ENCODE measurements at regions not wholly inside any gene's neighbourhood (a gene's known extent, or its start where the extent isn't known, plus 50 kb on each side); places are given as distances from the start of the nearest gene placed in this dataset.

DNA sequence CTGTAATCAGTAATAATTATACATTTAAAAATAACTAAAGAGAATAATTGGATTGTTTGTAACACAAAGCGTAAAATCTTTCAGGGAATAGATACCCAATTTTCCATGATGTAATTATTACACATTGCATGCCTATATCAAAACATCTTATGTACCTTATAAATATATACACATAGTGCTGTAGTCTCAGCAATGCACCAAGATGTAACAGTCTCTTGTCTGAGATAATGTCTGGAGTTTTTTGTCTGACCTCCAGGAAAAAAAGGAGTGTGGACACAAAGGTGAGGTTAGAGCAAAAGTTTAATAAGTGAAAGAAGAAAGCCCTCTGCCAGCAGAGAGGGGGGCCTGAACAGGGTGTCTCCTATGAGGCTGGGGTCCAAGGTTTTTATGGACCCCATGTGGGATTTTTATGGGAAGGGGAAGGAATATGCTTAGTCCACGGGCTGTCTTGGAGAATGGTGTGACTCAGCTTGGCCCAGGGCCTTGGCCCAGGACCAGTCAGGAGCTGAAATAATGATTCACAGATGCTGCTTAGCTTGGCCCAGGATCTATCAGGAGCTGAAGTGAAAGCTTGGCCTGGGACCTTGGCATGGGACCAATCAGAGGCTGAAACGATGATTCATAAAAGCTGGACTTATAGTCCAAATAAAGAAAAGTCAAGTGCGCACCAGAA, 545.0 kb downstream of the ZPLD1 start:
- intact Hi-C loops (cut with DNase I) = no loop called here
- DNase-seq (ENCODE audit: low spot score) = peak; percentile 84
- peak; percentile 99 for ATAC-seq

DNA sequence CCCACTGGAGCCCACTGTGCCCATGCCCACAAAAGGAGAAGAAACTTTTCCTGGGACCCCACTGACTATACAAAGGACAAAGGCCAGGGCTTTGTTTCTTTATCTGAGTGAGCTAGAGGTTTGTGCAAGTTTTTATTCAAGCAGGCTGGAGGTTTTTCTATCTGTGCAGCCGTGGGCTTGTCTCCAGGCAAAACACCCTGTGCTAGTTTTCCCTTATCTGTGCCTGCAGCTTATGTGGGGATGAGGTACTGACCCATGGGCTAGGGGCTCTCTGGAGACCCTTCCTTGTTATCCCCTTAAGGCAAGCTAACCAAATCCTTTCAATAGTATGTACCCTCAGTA, 545.5 kb downstream of the ZPLD1 start:
- intact Hi-C loops (cut with DNase I) = no loop called here
- no peak for ATAC-seq
- DNase-seq (ENCODE audit: low spot score) = no peak

DNA sequence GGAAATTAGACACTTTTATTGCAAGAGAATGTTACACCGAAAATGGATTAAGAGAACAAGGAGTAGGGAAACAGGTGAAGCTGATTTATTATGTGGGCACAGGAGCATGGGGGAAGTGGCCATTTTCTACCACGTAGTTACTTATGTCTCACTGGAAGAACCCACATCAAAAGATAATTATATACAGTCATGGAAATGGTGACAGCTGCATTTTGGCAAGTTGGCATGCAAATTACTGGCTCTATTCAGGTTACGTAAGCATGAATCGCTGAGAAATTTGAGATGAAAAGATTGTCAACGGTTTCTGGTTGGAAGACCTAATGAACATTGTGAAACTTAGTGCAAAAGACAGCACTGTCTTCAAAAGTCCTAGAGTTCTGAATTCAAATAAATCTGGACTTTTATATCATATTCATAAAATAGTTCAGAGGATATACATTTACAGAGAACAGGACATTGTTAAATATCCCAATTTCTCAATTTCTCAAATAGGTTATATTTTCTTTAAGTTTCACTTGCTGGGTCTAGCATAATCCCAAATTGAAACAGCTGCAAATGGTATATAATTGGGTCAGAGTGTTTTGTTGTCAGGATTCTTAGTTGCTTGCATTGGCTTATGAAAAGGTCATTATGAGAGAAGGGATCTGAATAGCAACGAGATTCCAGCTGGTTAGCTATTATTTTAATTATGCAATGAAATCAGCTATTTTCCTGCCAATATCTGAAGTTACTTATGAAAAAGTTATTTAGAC, 567.8 kb downstream of the ZPLD1 start:
- no peak for ATAC-seq
- DNase-seq (ENCODE audit: low spot score) = no peak
- intact Hi-C loops (cut with DNase I) = no loop called here

DNA sequence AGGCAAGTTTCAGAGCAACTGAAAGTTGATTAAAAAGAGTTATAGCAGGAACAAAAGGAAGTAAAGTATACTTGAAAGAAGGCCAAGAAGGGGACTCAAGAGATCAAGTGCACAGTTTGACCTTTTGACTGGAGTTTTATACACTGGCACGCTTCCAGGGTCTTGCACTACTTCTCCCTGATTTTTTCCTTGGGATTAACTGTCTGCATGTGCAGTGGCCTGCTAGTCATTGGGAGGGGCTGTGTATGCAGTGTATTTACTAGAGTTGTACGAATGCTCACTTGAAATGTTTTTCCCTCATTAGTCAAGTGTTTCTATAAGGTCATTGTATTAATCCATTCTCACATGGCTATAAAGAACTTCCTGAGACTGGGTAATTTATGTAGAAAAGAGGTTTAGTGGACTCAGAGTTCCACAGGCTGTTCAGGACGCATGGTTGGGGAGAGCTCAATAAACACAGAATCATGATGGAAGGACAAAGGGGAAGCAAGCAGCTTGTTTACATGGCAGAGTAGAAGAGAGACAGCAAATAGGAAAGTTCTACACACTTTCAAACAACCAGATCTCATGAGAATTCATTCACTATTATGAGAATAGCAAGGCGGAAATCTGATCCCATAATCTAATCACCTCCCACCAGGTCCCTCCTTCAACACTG, 571.8 kb downstream of the ZPLD1 start:
- DNase-seq (ENCODE audit: low spot score) (no peak), ATAC-seq (no peak)
- intact Hi-C loops (cut with DNase I) = no loop called here

DNA sequence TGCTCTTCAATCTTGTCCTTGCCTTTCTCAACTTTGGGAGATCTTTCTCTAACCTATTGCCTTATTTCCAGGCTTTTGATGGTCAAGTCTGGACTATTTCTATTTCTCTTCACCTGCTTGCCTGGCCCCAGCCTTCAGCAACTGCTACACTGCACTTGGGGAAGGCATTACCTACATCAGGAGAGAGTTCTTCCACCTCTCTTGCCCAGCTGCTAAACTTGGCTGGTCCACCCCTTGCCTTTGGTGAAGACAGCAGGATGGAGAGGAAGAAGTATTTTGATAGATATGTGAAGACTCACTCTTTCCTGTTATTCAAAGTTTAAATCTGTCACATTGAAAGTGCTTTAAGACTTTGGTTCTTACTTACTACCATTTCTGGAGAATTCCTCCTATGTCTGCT, 574.8 kb downstream of the ZPLD1 start:
- ATAC-seq = no peak
- DNase-seq (ENCODE audit: low spot score) = no peak
- intact Hi-C loops (cut with DNase I) = no loop called here

DNA sequence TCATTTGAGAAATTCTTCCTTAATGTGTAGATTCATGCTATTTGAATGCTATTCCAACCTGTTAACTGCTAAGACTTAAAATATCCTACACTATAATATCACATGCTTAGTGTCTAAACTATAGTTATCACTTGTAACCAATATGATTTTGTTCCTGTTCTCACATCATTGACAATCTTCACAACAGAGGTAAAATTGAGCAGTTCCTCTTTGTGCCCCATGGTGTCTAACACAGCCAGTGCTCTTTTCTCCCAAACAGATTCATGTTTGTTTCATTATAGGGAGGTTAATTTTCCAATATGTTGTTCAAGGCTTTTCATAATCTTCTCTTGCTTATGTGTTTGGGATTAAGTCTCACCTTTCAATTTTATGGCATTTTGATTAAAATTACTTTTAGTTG, 591.1 kb downstream of the ZPLD1 start:
- no peak for DNase-seq (ENCODE audit: low spot score)
- intact Hi-C loops (cut with DNase I) = no loop called here
- ATAC-seq = no peak

DNA sequence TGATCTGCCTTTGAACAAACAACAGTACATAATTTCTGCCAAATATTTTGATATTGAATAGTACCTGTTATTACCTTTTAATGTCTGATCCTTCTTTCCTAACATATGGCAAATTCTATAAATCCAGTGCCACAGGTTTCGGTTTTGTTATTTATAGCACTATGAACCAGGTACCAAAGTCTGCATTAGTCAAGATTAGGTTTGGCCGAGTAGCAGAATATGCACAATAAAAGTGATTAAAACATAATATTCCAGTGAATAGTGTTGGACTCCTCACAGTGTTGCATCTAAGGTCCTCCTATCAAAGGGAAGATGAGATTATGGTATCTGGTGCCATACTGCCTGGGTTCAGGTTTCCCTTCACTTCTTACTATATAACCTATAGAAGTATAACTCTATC, 599.0 kb downstream of the ZPLD1 start:
- ATAC-seq = no peak
- no peak for DNase-seq (ENCODE audit: low spot score)
- intact Hi-C loops (cut with DNase I) = no loop called here

DNA sequence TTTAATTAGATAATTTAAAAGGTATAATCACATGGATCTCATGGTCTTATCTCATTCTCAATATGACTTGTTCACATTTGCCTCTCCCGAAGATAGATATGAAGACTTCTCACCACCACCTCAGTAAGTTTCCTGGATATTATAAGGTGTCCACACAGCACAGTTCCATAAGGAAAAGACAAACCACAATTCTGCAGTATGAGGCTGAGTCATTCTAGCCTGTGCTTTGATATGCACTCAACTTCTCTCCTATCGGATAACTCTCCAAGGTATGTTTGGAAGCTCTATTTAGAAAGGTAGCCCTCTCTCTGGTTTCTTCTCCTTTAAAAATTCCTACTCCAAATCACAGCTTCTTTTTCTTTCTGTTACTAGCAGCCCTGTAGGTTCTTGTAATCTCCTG, 612.8 kb downstream of the ZPLD1 start:
- ATAC-seq = no peak
- no peak for DNase-seq (ENCODE audit: low spot score)
- intact Hi-C loops (cut with DNase I) = no loop called here

DNA sequence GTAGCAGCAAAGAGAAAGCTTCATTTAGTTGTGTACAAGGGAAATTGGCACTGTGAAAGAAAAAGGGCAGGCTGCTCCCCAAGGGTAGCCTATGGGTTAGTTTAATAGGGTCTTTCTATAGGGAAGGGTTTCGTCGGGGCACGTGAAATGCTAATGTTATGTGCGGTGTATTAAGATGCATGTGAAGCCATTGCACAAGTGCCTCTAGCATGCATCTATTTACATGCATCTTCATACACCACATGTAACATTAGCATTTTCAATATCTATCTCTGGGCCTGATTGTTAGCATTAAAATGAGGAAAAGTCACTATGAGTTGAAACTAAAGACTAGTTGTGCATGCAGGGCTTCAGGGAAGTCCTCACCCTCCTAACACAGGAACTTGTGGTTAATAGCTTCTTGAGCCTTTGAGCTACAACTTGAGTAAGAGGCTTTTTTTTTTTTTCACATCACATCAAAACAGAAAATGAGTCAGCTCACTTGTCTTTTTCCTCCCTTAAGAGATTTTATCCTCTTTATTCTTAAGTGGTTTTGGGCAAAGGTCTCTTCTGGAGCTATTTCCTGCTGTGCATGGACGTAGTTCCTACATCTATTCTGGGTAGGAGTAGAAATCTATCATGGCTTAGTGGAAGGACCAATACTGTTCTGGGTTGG, 613.4 kb downstream of the ZPLD1 start:
- intact Hi-C loops (cut with DNase I) = no loop called here
- no peak for DNase-seq (ENCODE audit: low spot score)

DNA sequence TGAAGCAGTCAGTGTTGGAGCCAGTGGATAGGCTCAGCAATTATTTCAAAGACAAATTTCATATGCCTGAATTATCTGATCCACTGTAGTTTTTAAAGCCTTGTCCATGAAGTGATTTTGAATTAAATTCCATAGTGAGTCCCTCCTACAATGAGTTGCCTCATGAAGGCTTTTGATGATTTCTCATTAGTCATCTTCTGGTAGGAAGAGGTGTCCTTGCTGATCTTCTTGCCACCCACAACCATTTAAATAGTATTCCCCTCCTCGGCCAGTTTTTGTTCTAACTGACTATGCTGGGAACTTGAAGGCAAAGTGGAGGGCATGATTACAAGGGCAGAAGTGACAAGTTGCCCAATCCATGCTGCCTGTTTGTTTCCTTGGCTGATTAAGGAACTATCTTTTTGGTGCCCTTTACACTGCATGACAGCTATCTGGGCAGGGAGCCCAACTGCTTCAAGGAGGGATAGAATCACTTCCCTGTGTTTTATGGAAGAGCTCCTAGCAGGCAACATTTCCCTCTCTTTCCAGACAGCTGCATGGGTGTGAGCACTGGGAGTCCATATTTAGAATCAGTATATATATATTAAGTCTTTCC, 617.5 kb downstream of the ZPLD1 start:
- intact Hi-C loops (cut with DNase I) = no loop called here
- peak; percentile 66 for DNase-seq (ENCODE audit: low spot score)
- ATAC-seq = peak; percentile 71

More for the DNA sequence above, 613.4 kb downstream of the ZPLD1 start:
- no peak for ATAC-seq

DNA sequence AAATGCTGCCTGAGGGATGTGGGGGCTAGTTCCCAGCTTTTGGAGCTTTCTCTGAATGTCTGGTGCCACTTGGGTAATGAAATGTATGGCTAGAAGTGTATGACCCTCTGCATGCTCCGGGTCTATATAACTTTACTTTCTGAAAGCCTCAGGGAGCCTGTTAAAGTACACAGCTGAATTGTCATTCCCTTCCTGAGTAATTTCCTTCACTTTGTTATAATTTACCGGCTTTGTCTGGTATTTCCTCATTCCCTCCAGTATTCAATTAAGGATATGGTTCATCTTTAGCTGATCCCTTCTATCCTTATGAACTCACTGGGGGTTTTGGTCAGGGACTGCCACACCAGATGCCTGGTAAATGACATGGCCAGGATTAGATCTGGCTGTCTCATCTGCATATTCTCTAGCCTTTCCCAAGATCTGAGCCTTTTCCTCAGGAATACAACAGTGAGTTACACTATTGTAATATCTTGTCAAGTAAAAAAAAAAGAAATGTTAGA, 620.3 kb downstream of the ZPLD1 start:
- ATAC-seq = no peak
- intact Hi-C loops (cut with DNase I) = no loop called here

DNA sequence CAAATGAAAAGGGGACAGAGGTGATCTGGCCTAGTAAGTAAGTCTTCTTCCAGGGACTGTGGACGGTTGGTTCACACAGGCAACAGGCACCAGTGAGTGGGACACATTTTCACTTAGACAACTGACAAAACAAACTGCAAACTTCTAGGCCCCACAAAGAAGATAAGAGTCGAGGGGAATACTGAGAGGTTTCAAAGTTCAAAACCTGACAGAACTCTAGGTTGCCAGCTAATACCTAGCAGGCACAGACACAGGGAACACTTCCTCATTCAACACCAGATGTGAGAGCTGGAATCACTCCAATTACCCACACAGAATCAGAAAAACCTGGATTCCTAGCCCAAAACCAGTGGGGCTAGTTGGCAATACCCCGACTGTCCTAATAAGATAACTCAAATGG, 621.7 kb downstream of the ZPLD1 start:
- ATAC-seq (no peak), DNase-seq (ENCODE audit: low spot score) (no peak)
- intact Hi-C loops (cut with DNase I) = no loop called here

More for the DNA sequence above, 620.3 kb downstream of the ZPLD1 start:
- DNase-seq (ENCODE audit: low spot score) = no peak

DNA sequence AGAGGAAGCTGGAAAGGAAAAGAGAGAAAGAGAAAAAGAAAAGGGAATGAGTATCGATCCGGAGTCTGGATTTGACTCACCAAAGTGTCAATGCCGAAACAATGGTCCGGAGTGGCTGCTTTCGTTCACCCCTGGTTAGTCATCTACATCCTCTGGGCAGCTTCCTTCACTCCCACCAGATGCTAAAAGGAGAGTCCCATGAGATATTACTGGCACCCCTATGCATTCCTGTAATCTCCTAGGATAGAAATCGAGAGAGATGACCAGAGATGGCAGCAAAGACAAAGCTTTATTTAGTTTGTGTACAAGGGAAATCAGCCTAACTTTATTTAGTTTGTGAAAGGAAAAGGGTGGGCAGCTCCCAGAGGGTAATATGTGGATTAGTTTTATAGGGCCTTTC, 622.2 kb downstream of the ZPLD1 start:
- no peak for ATAC-seq
- DNase-seq (ENCODE audit: low spot score) = no peak
- intact Hi-C loops (cut with DNase I) = no loop called here

DNA sequence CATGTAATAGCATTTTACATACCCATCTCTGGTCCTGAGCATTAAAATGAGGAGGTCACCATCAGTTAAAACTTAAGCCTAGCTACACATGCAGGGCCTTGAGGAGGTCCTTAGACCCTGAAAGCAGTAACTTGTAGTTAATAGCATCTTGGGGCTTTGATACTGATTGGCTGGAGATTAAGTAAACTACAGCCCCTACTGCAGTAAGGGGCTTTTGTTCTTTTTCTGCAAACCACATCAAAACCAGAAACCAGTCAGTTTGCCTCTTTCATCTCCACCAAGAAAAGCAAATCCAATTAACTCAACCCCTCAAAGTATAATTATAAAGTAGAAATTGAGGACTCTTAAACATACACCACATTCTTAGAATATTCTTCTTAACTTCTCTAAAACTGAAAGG, 622.7 kb downstream of the ZPLD1 start:
- DNase-seq (ENCODE audit: low spot score) = no peak
- no peak for ATAC-seq
- intact Hi-C loops (cut with DNase I) = no loop called here

DNA sequence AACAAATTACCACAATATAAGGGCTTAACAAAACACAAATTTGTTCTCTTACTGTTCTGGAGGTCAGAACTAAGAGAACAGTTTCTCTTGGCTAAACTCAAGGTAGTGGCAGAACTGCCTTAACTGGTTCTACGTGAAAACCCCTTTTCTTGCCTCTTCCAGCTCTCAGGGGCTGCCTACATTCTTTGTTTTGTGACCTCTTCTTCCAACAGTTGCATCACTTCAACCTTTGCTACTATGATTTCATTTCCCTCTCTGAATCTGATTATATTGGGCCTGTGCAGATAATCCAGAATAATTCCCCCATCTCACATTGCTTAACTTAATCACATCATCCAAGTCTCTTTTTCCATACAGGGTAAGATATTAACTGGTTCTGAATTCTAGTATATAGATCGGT, 624.6 kb downstream of the ZPLD1 start:
- intact Hi-C loops (cut with DNase I) = no loop called here
- ATAC-seq (no peak), DNase-seq (ENCODE audit: low spot score) (no peak)

DNA sequence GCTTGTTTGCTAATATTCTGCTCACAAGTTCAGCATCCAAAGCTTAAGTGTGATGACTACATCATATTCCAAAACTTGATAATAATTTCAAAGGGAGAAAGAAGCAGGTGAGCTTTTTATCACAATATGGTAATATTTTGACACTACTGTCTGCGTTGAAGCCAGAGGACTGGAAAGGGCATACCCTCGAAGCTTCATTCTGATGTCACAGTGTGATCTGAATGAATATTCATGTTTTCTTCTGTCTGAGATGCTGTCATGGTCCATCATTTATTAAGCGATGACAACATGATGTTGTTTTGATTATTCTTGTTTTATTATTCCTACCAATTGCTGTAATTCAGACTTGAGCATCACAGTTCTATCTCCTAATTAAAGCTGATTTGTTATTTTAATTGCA, 625.4 kb downstream of the ZPLD1 start:
- intact Hi-C loops (cut with DNase I) = no loop called here
- DNase-seq (ENCODE audit: low spot score) (no peak), ATAC-seq (no peak)

DNA sequence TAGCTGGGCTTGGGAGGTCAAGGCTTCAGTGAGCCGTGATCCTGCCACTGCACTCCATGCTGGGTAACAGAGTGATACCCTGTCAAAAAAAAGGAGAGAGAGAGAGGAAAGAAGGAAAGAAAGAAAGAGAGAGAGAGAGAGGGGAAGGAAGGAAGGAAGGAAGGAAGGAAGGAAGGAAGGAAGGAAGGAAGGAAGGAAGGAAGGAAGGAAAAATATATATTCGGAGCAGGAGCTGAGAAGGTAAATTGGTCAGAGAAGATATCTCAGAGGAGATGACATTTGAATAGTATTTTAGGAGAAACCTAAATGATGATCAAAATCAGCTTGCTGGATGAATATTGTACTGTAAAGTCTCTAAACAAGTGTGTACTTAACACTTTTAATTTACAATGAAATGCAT, 633.1 kb downstream of the ZPLD1 start:
- no peak for ATAC-seq
- intact Hi-C loops (cut with DNase I) = no loop called here
- DNase-seq (ENCODE audit: low spot score) = no peak

DNA sequence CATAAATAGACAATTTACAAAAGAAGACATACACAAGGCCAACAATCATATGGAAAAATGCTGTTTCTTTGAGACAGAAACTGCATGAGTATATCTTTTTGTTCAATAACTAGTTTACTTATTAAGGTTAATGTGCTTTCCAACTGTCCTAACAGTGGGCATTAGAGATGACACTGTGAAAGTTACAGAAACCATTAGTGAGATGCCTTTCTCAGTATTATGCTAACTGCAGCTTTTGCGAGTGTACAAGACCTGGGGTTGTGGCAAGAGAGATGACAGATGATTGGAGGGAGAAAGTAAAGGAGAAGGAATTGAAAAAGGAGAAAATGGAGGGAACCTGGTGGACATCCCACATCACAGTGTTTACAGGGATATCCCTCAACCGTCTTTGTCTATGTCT, 640.5 kb downstream of the ZPLD1 start:
- ATAC-seq = no peak
- DNase-seq (ENCODE audit: low spot score) = no peak
- intact Hi-C loops (cut with DNase I) = no loop called here

DNA sequence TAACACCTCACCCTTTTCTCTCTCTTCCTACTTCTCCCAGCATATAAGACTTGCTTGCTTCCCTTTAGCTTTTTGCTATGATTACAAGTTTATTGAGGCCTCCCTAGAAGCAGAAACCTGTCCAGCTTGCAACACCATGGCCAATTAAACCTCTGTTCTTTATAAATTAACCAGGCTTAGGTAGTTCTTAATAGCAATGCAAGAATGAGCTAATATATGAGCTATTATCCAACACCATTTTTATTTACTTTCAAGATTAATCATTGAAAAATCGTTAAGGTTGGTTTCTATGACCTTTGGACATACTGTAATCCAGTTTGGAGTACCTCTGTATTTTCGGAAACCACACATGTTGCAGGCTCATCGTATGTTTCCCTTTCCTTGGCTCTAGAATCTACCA, 643.1 kb downstream of the ZPLD1 start:
- ATAC-seq (no peak), DNase-seq (ENCODE audit: low spot score) (no peak)
- intact Hi-C loops (cut with DNase I) = no loop called here

DNA sequence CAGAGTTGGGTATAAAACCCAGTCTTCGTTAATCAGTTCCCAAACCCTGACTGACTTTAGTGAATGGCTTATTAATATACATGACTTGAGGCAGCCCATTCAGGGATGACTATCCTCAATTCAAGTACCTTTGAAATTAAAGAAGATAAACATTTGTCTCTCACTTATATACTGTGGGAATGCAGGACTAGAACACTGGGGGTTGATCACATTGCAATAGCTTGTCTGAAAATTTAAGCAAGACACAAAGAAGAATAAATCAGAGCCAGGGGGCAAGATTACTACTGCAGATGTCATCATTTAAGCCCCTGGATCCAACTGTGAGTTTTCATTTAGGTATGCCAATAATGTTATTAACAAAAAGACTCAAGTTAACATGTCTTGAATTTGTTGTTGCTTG, 647.7 kb downstream of the ZPLD1 start:
- no peak for DNase-seq (ENCODE audit: low spot score)
- intact Hi-C loops (cut with DNase I) = no loop called here
- ATAC-seq = no peak
